ENCODE measurements at regions not wholly inside any gene's neighbourhood (a gene's known extent, or its start where the extent isn't known, plus 50 kb on each side); places are given as distances from the start of the nearest gene placed in this dataset.

DNA sequence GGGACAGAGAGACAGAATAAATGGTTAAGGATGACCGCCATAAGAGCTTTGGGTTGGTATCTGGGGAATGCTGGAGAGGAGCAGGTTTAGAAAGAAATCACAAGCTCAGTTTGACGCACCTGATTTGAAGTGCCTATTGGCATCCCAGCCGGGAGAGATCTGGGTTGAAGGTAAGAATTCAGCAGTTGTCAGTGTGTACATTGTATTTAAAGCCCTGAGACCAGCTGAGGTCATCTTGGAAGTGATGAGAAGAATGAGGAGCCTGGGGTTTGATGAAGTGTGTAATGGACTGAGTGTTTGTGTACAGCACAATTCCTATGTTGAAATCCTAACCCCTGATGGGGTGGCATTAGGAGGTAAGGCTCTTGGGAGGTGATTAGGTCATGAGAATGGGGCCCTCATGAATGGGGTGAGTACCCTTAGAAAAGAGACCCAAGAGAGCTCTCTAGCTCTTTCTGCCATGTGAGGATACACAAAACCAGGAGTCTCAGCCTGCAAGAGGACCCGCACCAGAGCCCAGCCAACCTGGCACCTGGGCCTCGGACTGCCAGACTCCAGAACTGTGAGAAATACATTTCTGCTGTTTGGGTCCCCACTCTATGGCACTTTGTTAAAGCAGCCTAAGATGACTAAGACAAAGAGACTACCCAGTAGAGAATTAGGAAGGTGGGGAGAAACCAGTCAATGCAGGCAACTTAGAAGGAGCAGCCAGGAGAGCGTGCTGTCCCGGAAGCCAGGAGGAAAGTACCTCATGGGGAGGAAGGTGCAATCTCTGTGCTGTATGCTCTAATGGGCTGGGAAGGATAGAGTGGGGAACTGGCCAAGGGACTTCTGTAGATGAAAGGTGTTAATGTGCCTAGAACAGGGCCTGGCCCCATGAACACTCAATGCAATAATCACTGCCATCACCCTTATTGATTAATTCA, 133.7 kb upstream of the SLC24A3 start:
- Mint-ChIP-seq H3K4me1 (peaks cover 0 to 4% (median 0%) of the 10 kb centered on the region in 4 donors), H3K27ac (no peak overlapping the region), H3K36me3 (no peaks in the 10 kb centered on the region), H3K4me3 (no peak overlapping the region), H3K9me3 (peaks cover 0 to under 1% (median 0%) of the 10 kb centered on the region in 8 donors), H3K27me3 (peaks cover 0 to 6% of the 10 kb centered on the region in 2 donors)
- DNase-seq, result no peak
- CTCF ChIA-PET (ENCODE audit: partially characterized antibody), result no interaction called here
- no peak overlapping the region for H3K27ac ChIP-seq (ENCODE audit: low read depth, low read length)
- H3K36me3 ChIP-seq (ENCODE audit: insufficient read depth, low read length), result no peaks in the 10 kb centered on the region
- H3K4me1 ChIP-seq (ENCODE audit: insufficient read depth, low read length), result no peaks in the 10 kb centered on the region
- POLR2A ChIA-PET (ENCODE audit: partially characterized antibody), result no interaction called here
- no peaks in the 10 kb centered on the region for H3K9me3 ChIP-seq (ENCODE audit: control insufficient read depth in 1 of 2, low read length in 2 of 2)
- intact Hi-C loops (cut with micrococcal nuclease), result no loop called here
- H3K27me3 ChIP-seq (ENCODE audit: insufficient read depth, low read length), result no peaks in the 10 kb centered on the region
- no peak overlapping the region for H3K4me3 ChIP-seq (ENCODE audit: low read length in 2 of 2)

DNA sequence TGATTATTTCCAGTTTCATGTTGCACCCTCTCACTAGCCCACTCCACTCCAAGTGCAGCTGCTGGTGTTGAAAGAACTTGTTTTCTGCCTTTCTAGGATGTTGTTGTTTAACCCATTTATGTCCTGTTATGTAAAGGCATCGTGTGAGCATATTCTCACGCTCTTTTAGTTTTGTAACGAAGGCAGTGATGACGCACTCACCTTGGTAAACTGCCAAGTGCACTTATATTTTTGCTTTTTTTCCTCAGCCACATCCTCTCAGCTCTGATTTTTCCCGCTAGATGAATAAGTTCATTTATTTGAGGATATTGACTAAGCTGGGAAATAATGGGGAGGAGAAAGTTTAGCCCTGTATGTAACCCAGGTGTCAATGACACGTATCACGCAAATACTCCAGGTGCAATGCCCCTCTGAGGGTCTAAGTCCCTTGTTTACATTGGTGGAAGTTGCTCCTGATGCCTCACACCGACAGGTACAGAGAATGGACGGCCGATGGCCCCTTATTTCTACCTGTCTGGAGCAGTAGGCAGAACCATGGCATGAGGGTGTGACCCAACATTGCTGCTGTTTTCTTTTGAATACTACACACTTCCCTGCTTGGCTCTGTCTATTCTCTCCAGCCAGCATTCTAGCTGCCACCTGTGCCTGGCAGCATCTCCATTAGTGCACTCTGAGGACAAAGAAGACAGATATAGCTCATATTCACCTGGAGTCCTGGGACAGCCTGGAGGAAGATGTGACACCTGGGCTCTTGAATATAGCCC, 132.7 kb upstream of the SLC24A3 start:
- no peaks in the 10 kb centered on the region for H3K36me3 ChIP-seq (ENCODE audit: insufficient read depth, low read length)
- Mint-ChIP-seq H3K27ac (no peak overlapping the region), H3K4me3 (no peak overlapping the region), H3K9me3 (peaks cover 0 to 3% (median 0%) of the 10 kb centered on the region in 8 donors), H3K4me1 (peaks cover 0 to 3% (median 0%) of the 10 kb centered on the region in 4 donors), H3K36me3 (no peaks in the 10 kb centered on the region), H3K27me3 (peaks cover 0 to 6% of the 10 kb centered on the region in 2 donors)
- no peaks in the 10 kb centered on the region for H3K4me1 ChIP-seq (ENCODE audit: insufficient read depth, low read length)
- H3K27me3 ChIP-seq (ENCODE audit: insufficient read depth, low read length), result no peaks in the 10 kb centered on the region
- ChIA-PET POLR2A (ENCODE audit: partially characterized antibody) (no interaction called here), CTCF (ENCODE audit: partially characterized antibody) (no interaction called here)
- H3K4me3 ChIP-seq (ENCODE audit: low read length in 2 of 2), result no peak overlapping the region
- H3K27ac ChIP-seq (ENCODE audit: low read depth, low read length), result no peak overlapping the region
- intact Hi-C loops (cut with micrococcal nuclease), result no loop called here
- DNase-seq, result no peak
- no peaks in the 10 kb centered on the region for H3K9me3 ChIP-seq (ENCODE audit: control insufficient read depth in 1 of 2, low read length in 2 of 2)

- ChIA-PET CTCF (ENCODE audit: partially characterized antibody) (no interaction called here), POLR2A (ENCODE audit: partially characterized antibody) (no interaction called here)
- DNase-seq, result no peak
- no peaks in the 10 kb centered on the region for H3K36me3 Mint-ChIP-seq
- H3K27me3 ChIP-seq (ENCODE audit: insufficient read depth, low read length), result no peaks in the 10 kb centered on the region
- H3K27me3 Mint-ChIP-seq, result peaks cover 0 to 4% of the 10 kb centered on the region in 2 donors
- intact Hi-C loops (cut with micrococcal nuclease), result no loop called here
- H3K4me1 Mint-ChIP-seq, result no peaks in the 10 kb centered on the region
- no peak overlapping the region for H3K4me3 Mint-ChIP-seq
- H3K36me3 ChIP-seq (ENCODE audit: insufficient read depth, low read length), result no peaks in the 10 kb centered on the region
- peaks cover 0 to 3% (median 0%) of the 10 kb centered on the region in 8 donors for H3K9me3 Mint-ChIP-seq
- H3K4me1 ChIP-seq (ENCODE audit: insufficient read depth, low read length), result no peaks in the 10 kb centered on the region
- no peak overlapping the region for H3K27ac Mint-ChIP-seq
- no peak overlapping the region for H3K4me3 ChIP-seq (ENCODE audit: low read length in 2 of 2)
- H3K9me3 ChIP-seq (ENCODE audit: control insufficient read depth in 1 of 2, low read length in 2 of 2), result no peaks in the 10 kb centered on the region
- H3K27ac ChIP-seq (ENCODE audit: low read depth, low read length), result no peak overlapping the region
These were observed 130.5 kb upstream of the SLC24A3 start for GRCh38 chr20:19081937-19082336.

DNA sequence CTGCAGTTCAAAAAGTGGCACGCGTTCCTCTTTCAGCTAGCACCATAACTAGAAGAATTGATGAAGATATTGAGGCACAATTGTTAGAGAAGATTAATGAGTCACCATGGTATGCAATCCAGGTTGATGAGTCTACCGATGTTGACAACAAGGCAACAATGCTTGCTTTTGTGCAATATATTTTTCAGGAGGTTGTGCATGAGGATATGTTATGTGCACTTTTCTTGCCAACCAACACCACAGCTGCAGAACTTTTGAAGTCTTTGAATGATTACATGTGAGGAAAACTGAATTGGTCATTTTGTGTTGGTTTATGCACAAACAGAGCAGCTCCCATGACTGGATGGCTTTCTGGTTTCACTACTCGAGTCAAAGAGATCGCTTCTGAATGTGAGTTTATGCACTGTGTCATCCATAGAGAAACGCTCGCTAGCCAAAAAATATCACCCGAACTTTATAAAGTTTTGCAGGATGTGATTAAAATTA, 129.3 kb upstream of the SLC24A3 start:
- intact Hi-C loops (cut with micrococcal nuclease), result no loop called here
- no peaks in the 10 kb centered on the region for H3K27me3 ChIP-seq (ENCODE audit: insufficient read depth, low read length)
- H3K4me1 ChIP-seq (ENCODE audit: insufficient read depth, low read length), result no peaks in the 10 kb centered on the region
- DNase-seq, result no peak
- Mint-ChIP-seq H3K9me3 (peaks cover 0 to 3% (median 0%) of the 10 kb centered on the region in 8 donors), H3K4me1 (no peaks in the 10 kb centered on the region), H3K27me3 (peaks cover 0 to 1% of the 10 kb centered on the region in 2 donors), H3K36me3 (no peaks in the 10 kb centered on the region), H3K27ac (no peak overlapping the region), H3K4me3 (no peak overlapping the region)
- H3K27ac ChIP-seq (ENCODE audit: low read depth, low read length), result no peak overlapping the region
- H3K4me3 ChIP-seq (ENCODE audit: low read length in 2 of 2), result no peak overlapping the region
- POLR2A ChIA-PET (ENCODE audit: partially characterized antibody), result no interaction called here
- no peaks in the 10 kb centered on the region for H3K36me3 ChIP-seq (ENCODE audit: insufficient read depth, low read length)
- H3K9me3 ChIP-seq (ENCODE audit: control insufficient read depth in 1 of 2, low read length in 2 of 2), result no peaks in the 10 kb centered on the region
- CTCF ChIA-PET (ENCODE audit: partially characterized antibody), result no interaction called here

DNA sequence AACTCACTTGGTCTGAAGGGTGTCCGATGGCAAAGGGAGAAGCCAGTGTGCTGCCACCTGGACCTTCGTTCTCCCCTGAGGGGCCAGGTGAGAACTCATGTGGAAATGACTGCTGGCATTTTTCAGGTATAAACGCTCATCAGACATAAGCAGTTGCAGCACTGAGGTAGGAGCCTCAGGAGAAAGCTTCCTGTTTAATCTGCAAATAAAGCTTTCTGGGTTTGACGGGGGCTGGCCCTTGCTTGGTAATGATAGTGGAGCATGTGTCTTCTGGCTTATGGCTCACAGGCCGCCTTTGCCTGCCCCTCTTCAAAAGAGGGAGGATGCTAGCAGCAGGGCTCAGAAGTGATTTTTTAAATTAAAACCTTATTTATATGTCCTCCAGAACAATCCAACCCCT, 122.1 kb upstream of the SLC24A3 start:
- no peaks in the 10 kb centered on the region for H3K4me1 ChIP-seq (ENCODE audit: insufficient read depth, low read length)
- no peak overlapping the region for H3K4me3 Mint-ChIP-seq
- H3K9me3 Mint-ChIP-seq, result peaks cover 0 to 4% (median under 1%) of the 10 kb centered on the region in 8 donors
- no peaks in the 10 kb centered on the region for H3K36me3 ChIP-seq (ENCODE audit: insufficient read depth, low read length)
- no peak for DNase-seq
- POLR2A ChIA-PET (ENCODE audit: partially characterized antibody), result no interaction called here
- H3K27me3 Mint-ChIP-seq, result peaks cover 0 to 2% of the 10 kb centered on the region in 2 donors
- no peaks in the 10 kb centered on the region for H3K9me3 ChIP-seq (ENCODE audit: control insufficient read depth in 1 of 2, low read length in 2 of 2)
- H3K4me3 ChIP-seq (ENCODE audit: low read length in 2 of 2), result no peak overlapping the region
- H3K27ac ChIP-seq (ENCODE audit: low read depth, low read length), result no peak overlapping the region
- H3K27ac Mint-ChIP-seq, result no peak overlapping the region
- H3K27me3 ChIP-seq (ENCODE audit: insufficient read depth, low read length), result no peaks in the 10 kb centered on the region
- H3K4me1 Mint-ChIP-seq, result no peaks in the 10 kb centered on the region
- intact Hi-C loops (cut with micrococcal nuclease), result no loop called here
- CTCF ChIA-PET (ENCODE audit: partially characterized antibody), result no interaction called here
- H3K36me3 Mint-ChIP-seq, result no peaks in the 10 kb centered on the region

DNA sequence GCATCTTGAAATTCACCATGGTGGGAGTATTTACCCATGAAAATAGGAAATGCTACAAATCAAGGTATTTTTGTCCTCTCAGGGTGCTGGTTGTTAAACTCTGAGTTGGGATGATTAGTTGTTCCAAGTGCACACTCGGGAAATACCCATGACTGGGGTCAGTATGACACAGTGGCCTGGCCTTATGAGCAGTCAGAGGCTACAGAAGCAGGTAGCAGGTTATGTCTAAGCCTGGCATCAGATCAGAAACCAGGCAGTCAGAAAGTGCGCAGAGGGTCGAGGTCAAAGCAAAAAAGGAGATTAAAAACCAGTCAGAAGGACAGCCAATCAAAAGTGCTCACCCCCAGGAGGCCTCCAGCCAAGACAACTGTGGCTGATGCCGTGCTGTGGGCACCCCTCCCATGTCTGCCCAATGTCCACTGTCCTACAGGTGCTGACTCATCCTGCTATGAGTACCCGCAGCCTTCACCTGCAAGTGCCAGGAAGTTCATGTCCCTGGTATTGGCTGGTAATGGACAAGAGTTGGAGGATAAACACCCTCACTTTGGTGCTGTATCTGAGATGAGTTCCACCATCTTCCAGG, 117.4 kb upstream of the SLC24A3 start:
- Mint-ChIP-seq H3K27ac (no peak overlapping the region), H3K9me3 (peaks cover 0 to 4% (median 0%) of the 10 kb centered on the region in 8 donors), H3K36me3 (no peaks in the 10 kb centered on the region), H3K4me3 (no peak overlapping the region), H3K4me1 (no peaks in the 10 kb centered on the region), H3K27me3 (peaks cover 0 to 2% of the 10 kb centered on the region in 2 donors)
- intact Hi-C loops (cut with micrococcal nuclease), result no loop called here
- no peaks in the 10 kb centered on the region for H3K4me1 ChIP-seq (ENCODE audit: insufficient read depth, low read length)
- no peaks in the 10 kb centered on the region for H3K9me3 ChIP-seq (ENCODE audit: control insufficient read depth in 1 of 2, low read length in 2 of 2)
- no peaks in the 10 kb centered on the region for H3K36me3 ChIP-seq (ENCODE audit: insufficient read depth, low read length)
- no peaks in the 10 kb centered on the region for H3K27me3 ChIP-seq (ENCODE audit: insufficient read depth, low read length)
- no peak overlapping the region for H3K4me3 ChIP-seq (ENCODE audit: low read length in 2 of 2)
- no peak overlapping the region for H3K27ac ChIP-seq (ENCODE audit: low read depth, low read length)
- ChIA-PET CTCF (ENCODE audit: partially characterized antibody) (no interaction called here), POLR2A (ENCODE audit: partially characterized antibody) (no interaction called here)
- DNase-seq, result no peak

DNA sequence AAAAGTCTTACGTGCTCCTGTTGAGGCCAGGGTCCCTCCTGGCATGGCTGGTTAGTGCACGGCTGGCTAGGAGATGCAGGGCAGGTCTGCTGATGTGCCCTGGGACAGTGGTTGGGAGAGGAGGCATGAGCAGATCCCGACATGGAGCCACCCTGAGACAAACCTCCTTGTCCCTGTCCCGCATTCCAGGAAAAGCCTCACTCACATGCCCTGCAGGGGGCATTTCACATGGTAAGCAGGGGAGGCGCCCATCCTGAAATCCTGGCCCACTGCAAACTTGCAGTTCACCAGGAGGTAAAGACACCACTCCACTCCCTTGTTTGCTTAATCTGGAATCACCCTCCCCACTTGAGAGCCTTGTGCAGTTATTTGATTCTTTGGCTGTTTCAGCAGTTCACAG, 116.7 kb upstream of the SLC24A3 start:
- Histone ChIP-seq H3K4me1 (ENCODE audit: insufficient read depth, low read length) (no peaks in the 10 kb centered on the region), H3K4me3 (ENCODE audit: low read length in 2 of 2) (no peak overlapping the region), H3K27me3 (ENCODE audit: insufficient read depth, low read length) (no peaks in the 10 kb centered on the region), H3K36me3 (ENCODE audit: insufficient read depth, low read length) (no peaks in the 10 kb centered on the region), H3K27ac (ENCODE audit: low read depth, low read length) (no peak overlapping the region), H3K9me3 (ENCODE audit: control insufficient read depth in 1 of 2, low read length in 2 of 2) (no peaks in the 10 kb centered on the region)
- Mint-ChIP-seq H3K36me3 (no peaks in the 10 kb centered on the region), H3K9me3 (peaks cover 0 to 4% (median 0%) of the 10 kb centered on the region in 8 donors), H3K27ac (no peak overlapping the region), H3K4me1 (no peaks in the 10 kb centered on the region), H3K4me3 (no peak overlapping the region), H3K27me3 (peaks cover 0 to 2% of the 10 kb centered on the region in 2 donors)
- POLR2A ChIA-PET (ENCODE audit: partially characterized antibody), result no interaction called here
- intact Hi-C loops (cut with micrococcal nuclease), result no loop called here
- DNase-seq, result no peak
- CTCF ChIA-PET (ENCODE audit: partially characterized antibody), result no interaction called here
